ENCODE measurements at regions not wholly inside any gene's neighbourhood (a gene's known extent, or its start where the extent isn't known, plus 50 kb on each side); places are given as distances from the start of the nearest gene placed in this dataset.

DNA sequence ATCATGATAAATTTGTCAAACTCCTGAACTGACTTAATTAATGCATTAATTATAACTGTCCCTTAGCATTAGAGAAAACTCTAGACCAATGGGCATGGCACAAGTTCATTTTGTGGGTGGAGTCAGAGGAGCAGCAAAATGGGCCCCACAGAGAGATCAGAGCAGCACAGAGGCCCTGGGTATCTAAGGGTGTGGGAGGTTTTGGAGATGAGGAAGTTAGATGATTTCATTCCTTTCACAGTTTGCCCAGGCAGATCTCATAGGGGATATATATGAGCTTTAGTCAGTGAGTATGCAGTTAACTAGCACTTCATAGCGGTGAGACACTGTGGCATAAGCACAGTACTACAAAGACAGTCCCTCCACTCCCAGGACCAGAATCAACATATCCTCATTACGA is 117.3 kb downstream of the MAB21L3 start:
- WGBS (ENCODE audit: extremely low coverage, insufficient read length, low lambda C conversion rate), result no CpG with 5 or more reads among the region's 2 CpGs
- Mint-ChIP-seq H3K4me1 (peaks cover 12 to 14% of the 10 kb centered on the region in 2 experiments), H3K36me3 (ENCODE audit: insufficient read depth in 1 of 3, low read depth in 3 of 3) (no peaks in the 10 kb centered on the region), H3K4me3 (no peak overlapping the region), H3K27me3 (ENCODE audit: low read depth) (no peaks in the 10 kb centered on the region), H3K9me3 (no peaks in the 10 kb centered on the region), H3K27ac (no peak overlapping the region)
- H3K4me1 ChIP-seq (ENCODE audit: insufficient read depth, low read length), result no peaks in the 10 kb centered on the region
- no peak overlapping the region for H3K9ac ChIP-seq (ENCODE audit: extremely low read depth, insufficient read length, low read length)
- no peak overlapping the region for H2BK12ac ChIP-seq (ENCODE audit: insufficient read length, low read depth, low read length)
- H3K18ac ChIP-seq (ENCODE audit: insufficient read length, low read depth, low read length), result no peak overlapping the region
- H2AFZ ChIP-seq (ENCODE audit: low read length), result no peak overlapping the region
- no peak overlapping the region for H3K23ac ChIP-seq (ENCODE audit: insufficient read length, low read depth, low read length)
- H3T11ph ChIP-seq (ENCODE audit: low read length), result no peak overlapping the region
- no peaks in the 10 kb centered on the region for H3K9me3 ChIP-seq (ENCODE audit: control insufficient read depth, low read depth, low read length)
- H3K27ac ChIP-seq (ENCODE audit: insufficient read length, low read depth, low read length), result no peak overlapping the region
- no peak overlapping the region for H2BK120ac ChIP-seq (ENCODE audit: low read depth, low read length, poor library complexity, severe bottlenecking)
- no peak for DNase-seq
- no peaks in the 10 kb centered on the region for H3K79me1 ChIP-seq (ENCODE audit: insufficient read depth, low read depth, low read length, poor library complexity, severe bottlenecking)
- no peaks in the 10 kb centered on the region for H3K23me2 ChIP-seq (ENCODE audit: insufficient read length, low read depth, low read length, poor library complexity, severe bottlenecking)
- no peak overlapping the region for H3K56ac ChIP-seq (ENCODE audit: insufficient read length, low read depth, low read length)
- H3K4me2 ChIP-seq (ENCODE audit: insufficient read depth, insufficient read length, low read length), result no peak overlapping the region
- no peaks in the 10 kb centered on the region for H3K79me2 ChIP-seq (ENCODE audit: insufficient read depth, low read length)
- H4K20me1 ChIP-seq (ENCODE audit: control insufficient read depth, insufficient read depth, insufficient read length), result no peaks in the 10 kb centered on the region
- no peak overlapping the region for H4K8ac ChIP-seq (replicated peaks; ENCODE audit: insufficient read length, low read depth, low read length)
- no peak overlapping the region for H2BK20ac ChIP-seq (ENCODE audit: low read depth, low read length, poor library complexity, severe bottlenecking)
- H4K91ac ChIP-seq (ENCODE audit: insufficient read length, low read depth, low read length), result no peak overlapping the region
- no peak overlapping the region for H3K14ac ChIP-seq (ENCODE audit: insufficient read depth, low read length)
- H2BK5ac ChIP-seq (ENCODE audit: insufficient read length, low read length), result no peak overlapping the region
- no peak for TF ChIP-seq CTCF (conservative IDR thresholded peaks at IDR 0.05)
- H3K27me3 ChIP-seq (ENCODE audit: insufficient read depth, low read length), result no peaks in the 10 kb centered on the region
- no peak overlapping the region for H2AK5ac ChIP-seq (ENCODE audit: insufficient read length, low read length)
- no peak overlapping the region for H4K5ac ChIP-seq (ENCODE audit: insufficient read length, low read depth, low read length)
- no peak overlapping the region for H3K4ac ChIP-seq (ENCODE audit: low read depth, low read length)
- H2BK15ac ChIP-seq (ENCODE audit: low read depth, low read length), result no peak overlapping the region
